Progenitor cell of endocrine pancreas (in vitro differentiated cells): ENCODE measurements at regions not wholly inside any gene's neighbourhood (a gene's known extent, or its start where the extent isn't known, plus 50 kb on each side); places are given as distances from the start of the nearest gene placed in this dataset.

Experiments
- DNase-seq: peaks from one replicate; pipeline ENCODE4 v3.0.0; 2021; ENCODE audit warnings: low spot score; ENCODE audit not compliant: unreplicated experiment
- H3K27ac Mint-ChIP-seq: 2 replicates; pipeline ENCODE4 v1.8.0; 2021; ENCODE audit warnings: mild to moderate bottlenecking, moderate library complexity, mixed read lengths
- H3K27me3 Mint-ChIP-seq: 2 replicates; pipeline ENCODE4 v1.8.0; 2021; ENCODE audit warnings: mixed read lengths
- H3K36me3 Mint-ChIP-seq: 2 replicates; pipeline ENCODE4 v1.8.0; 2022; ENCODE audit warnings: mixed read lengths; ENCODE audit not compliant: insufficient read depth
- H3K4me1 Mint-ChIP-seq: 2 replicates; pipeline ENCODE4 v1.8.0; 2021; ENCODE audit warnings: low read depth, mixed read lengths
- H3K4me3 Mint-ChIP-seq: 2 replicates; pipeline ENCODE4 v1.8.0; 2021; ENCODE audit warnings: low read depth, mild to moderate bottlenecking, moderate library complexity, mixed read lengths
- H3K9me3 Mint-ChIP-seq: 2 replicates; pipeline ENCODE4 v1.8.0; 2021; ENCODE audit warnings: low read depth, mixed read lengths
- CTCF ChIP-seq: fragments of 200-600 bp; sonication (generic); IDR thresholded peaks from one replicate; pipeline ENCODE4 v1.5.0; 2021; ENCODE audit warnings: antibody characterized with exemption, mild to moderate bottlenecking; ENCODE audit not compliant: unreplicated experiment

GRCh38 chr16:64096689-64097088 is 1025.2 kb downstream of the CDH11 start:
- no peak for DNase-seq
- Mint-ChIP-seq H3K4me3 (no peak overlapping the region), H3K9me3 (no peaks in the 10 kb centered on the region), H3K27me3 (no peaks in the 10 kb centered on the region), H3K36me3 (no peaks in the 10 kb centered on the region), H3K27ac (no peak overlapping the region), H3K4me1 (no peaks in the 10 kb centered on the region)
- TF ChIP-seq CTCF: no peak

- DNase-seq: no peak
- TF ChIP-seq CTCF: no peak
- Mint-ChIP-seq H3K4me3 (no peak overlapping the region), H3K9me3 (no peaks in the 10 kb centered on the region), H3K4me1 (no peaks in the 10 kb centered on the region), H3K36me3 (no peaks in the 10 kb centered on the region), H3K27me3 (no peaks in the 10 kb centered on the region), H3K27ac (no peak overlapping the region)
These were observed 1026.8 kb downstream of the CDH11 start for GRCh38 chr16:64094992-64095634.

DNA sequence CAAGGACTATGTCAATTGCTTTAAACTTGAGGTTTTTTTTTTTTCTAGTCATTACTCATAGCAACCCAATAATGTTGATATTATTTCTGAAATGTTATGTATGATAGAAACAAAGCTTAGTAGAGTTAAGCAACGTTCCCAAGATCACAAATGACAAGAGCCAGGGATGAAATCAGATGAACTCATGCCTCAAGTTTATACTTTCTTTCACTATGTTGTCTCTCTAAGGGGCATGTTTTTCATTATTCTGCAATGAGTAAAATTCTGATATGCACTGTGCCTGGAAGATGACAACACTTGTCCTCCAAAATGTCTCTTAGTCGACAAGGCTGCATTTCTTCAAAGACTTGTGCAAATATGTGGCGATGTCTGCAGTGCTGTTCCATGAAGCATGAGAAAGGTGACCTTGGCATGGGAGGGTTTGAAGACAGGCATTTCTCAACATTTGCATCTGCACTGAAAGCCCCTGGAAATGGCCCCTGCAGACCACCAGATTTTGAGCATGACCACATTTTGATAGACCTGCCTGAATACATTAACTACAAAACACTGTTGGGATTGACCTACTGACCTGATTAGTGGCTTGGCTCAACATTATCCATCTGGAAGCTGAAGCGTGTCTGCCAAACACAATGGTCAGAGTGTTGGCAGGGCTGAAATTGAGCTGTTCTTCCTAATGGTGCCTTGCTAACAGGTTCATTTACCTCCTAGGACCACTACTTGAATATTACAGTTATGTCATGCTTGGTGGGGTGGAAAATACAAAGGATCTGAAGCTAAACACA is 1027.5 kb downstream of the CDH11 start:
- Mint-ChIP-seq H3K9me3 (no peaks in the 10 kb centered on the region), H3K27ac (no peak overlapping the region), H3K36me3 (no peaks in the 10 kb centered on the region), H3K27me3 (no peaks in the 10 kb centered on the region), H3K4me3 (no peak overlapping the region), H3K4me1 (no peaks in the 10 kb centered on the region)
- DNase-seq: no peak
- TF ChIP-seq CTCF: no peak

DNA sequence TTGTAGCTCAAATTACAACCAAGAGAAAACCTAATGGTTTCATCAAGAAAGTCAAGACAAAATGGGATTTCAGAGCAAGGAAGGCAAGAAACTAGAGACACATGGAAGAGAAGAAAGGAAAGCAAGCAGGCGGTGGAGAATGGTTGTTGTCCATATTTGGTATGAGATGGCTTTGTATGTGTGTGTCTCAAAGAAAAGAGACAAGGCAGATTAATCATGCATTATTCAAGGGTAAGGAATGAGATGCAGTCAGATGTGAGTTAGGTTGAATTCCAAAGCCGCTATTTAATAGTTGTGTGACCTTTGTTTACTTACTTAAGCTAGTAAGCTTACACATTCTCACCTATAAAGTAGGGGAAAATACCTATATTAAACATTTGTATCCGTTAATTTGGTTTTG is 1029.6 kb downstream of the CDH11 start:
- Mint-ChIP-seq H3K36me3 (no peaks in the 10 kb centered on the region), H3K9me3 (no peaks in the 10 kb centered on the region), H3K4me3 (no peak overlapping the region), H3K27me3 (no peaks in the 10 kb centered on the region), H3K27ac (no peak overlapping the region), H3K4me1 (no peaks in the 10 kb centered on the region)
- no peak for TF ChIP-seq CTCF
- DNase-seq: no peak

- Mint-ChIP-seq H3K9me3 (no peaks in the 10 kb centered on the region), H3K4me3 (no peak overlapping the region), H3K36me3 (no peaks in the 10 kb centered on the region), H3K27me3 (no peaks in the 10 kb centered on the region), H3K27ac (no peak overlapping the region), H3K4me1 (no peaks in the 10 kb centered on the region)
- no peak for DNase-seq
- no peak for TF ChIP-seq CTCF
These were observed 1031.5 kb downstream of the CDH11 start for GRCh38 chr16:64090327-64090726.
